ENCODE measurements at regions not wholly inside any gene's neighbourhood (a gene's known extent, or its start where the extent isn't known, plus 50 kb on each side); places are given as distances from the start of the nearest gene placed in this dataset.
"Not testable (repeated sequence)": the region's sequence is repeated elsewhere in the genome, so short reads cannot be mapped to it uniquely, and the experiment has no call there.

DNA sequence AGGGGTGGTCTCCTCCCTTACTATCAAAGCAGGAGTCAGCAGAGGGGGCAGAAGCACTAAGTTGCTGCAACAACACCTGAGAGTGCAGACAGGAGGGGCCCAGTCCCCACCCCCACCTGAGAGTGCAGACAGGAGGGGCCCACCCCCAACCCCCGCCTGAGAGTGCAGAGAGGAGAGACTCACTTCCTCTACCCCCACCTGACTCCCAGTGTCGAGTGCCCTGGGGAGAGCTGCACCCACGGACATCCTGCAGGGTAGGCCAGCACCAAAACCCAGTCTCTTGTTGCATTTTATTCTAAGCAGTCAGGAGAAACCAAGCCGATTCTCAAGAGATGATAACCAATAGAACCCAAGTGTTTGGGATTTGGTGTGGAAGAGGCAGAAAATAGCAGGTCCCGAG lies 78.4 kb downstream of the NAPG start:
- DNase-seq (ENCODE audit: low read depth) = no peak

DNA sequence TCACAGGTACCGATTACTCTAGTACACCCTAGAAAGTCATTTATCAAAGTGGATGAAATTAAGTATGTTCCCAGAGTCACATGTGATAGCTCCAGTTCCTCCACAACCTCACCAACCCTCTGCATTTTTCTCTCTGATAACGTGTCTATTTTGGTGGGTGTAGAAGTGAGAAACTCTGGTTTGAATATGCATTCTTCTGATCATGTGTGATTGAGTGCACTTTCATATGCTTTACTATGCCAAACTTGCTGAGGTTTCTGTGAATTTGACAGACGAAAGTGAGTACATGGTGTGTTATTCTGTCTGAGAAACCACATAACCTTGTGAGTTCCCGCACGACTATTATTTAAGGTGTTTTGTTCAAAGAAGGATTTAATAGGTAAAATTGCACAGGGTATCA lies 81.1 kb downstream of the NAPG start:
- DNase-seq (ENCODE audit: low read depth) = not testable (repeated sequence)

DNA sequence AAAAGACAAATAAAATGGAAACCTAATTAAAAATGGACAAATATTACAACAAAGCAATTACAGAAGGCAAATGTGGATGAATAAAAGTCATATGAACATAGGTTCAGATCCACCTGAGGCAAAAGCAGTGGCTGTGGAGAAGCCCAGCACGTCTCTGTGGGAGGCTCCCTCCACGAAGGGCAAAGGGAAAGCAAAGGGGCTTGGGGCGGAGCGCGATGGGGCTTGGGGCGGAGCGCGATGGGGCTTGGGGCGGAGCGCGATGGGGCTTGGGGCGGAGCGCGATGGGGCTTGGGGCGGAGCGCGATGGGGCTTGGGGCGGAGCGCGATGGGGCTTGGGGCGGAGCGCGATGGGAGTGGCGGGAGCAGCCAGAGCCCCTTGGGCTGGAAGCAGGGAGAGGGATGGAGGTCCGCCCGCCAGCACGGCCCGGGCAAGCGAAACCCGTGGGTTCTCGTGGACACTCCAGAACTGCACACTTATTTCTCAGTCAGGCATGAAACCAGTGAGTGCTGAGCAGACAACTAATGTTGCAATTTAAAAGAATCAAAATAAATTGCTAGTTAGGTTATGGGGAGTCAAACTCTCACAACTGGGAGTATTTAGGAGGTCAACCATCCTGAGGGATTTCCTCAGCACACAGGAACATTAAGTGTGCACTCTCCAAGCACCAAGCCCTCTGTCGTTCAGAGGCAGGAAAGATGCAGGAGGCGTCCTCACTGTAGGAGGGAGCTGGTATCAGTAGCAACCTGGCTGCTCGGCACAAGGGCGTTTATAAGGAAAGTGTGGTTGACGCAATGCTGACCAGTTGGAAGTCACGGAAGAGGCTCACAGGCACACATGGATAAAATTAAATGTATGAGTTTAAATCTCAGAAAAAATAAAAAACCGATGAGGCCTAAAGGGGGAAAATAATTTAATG lies 81.8 kb downstream of the NAPG start:
- DNase-seq (ENCODE audit: low read depth) = not testable (repeated sequence)

DNA sequence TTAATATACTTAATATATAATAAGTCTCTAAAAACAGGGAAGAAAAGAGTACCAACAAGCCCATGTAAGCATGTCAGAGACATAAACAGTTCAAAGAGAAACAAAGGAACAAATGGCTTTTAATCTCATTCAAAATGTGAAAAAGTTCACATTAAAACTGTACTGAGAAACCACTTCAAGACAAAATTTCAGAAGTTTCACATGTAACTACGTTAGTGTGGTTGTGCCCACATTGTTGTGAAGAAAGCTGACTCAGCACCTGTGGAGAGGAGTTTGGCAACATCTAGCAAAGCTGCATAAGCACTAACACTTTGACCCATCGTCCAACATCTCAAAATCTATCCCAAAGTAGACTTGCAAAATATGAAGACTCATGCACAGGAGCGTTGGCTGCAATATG lies 82.6 kb downstream of the NAPG start:
- DNase-seq (ENCODE audit: low read depth) = not testable (repeated sequence)

DNA sequence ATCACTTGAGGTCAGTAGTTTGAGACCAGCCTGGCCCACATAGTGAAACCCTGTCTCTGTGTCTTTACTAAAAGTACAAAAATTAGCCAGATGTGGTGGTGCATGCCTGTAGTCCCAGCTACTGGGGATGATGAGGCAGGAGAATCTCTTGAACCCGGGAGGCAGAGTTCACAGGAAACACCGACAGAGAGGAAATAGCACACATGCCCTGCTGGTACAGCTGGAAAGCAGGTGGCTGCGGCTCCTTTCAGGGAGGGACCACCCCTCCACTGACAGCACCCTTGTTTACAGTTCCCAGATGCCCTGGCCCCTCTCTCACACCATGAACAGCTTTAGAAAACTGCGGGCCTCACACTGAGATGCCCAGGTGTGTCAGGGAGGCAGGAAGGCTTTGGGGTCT lies 83.2 kb downstream of the NAPG start:
- not testable (repeated sequence) for DNase-seq (ENCODE audit: low read depth)

DNA sequence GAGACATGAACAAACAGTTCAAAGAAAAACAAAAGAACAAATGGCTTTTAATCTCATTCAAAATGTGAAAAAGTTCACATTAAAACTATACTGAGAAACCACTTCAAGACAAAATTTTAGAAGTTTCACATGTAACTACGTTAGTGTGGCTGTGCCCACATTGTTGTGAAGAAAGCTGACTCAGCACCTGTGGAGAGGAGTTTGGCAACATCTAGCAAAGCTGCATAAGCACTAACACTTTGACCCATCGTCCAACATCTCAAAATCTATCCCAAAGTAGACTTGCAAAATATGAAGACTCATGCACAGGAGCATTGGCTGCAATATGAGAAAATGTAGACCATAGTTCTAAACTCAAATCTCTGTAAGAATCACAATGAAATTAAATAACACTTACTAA lies 87.4 kb downstream of the NAPG start:
- DNase-seq (ENCODE audit: low read depth) = not testable (repeated sequence)

DNA sequence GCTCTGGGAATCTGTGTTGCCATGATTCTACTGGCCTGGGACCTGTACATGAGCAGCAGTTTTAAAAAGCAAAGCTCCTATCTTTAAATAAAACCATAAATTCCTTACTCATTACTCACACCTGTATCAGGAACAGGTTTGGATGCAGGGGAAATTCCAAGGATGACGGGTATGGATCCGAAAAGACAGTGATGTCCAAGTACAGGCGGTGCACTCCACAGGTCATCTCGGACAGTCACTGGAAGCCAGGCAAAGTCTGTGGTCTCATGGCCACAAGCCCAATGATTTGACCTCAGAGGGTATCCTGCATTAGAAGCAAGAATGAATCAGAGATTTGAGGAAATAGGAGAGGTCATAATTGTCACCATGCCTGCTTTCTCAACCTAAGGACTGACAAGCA lies 90.9 kb downstream of the NAPG start:
- peak; percentile 17 for DNase-seq (ENCODE audit: low read depth)

DNA sequence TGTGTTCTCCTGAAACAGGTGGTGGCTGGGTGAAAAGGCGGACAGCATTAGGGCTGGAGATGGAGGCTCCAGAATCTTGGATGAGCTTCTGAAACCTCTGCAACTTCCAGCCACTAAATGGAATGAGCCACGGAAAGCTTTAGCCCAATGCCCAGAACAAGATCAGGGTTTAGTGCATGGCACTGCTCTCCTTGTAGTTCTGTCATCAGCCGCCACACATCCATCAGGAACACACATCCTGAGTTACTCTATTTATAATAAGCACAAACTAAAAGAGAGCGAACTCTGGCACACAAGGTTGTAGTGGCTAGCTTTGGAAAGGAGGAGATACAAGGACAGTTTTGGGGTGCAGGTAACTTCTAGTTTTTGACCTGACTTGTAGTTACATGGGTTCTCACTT lies 93.0 kb downstream of the NAPG start:
- DNase-seq (ENCODE audit: low read depth) = not testable (repeated sequence)

DNA sequence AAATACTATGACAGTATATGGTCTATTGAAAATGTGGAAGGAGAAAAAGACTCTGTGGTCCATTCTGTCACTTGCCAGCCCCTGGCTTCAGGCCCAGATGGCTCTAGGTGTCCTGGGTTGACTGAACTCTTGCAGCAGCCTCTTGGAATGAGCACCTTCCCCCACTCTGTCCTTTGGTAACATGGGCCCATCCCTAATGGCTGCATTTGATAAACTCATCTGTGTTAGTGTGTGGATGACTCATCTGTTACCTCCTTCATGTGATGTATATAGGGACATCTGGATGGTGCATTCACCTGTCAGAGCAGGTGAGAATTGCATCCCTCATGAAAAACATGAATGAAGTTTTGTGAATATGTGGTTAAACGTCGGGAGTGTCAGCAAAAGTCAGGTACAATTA lies 93.5 kb downstream of the NAPG start:
- DNase-seq (ENCODE audit: low read depth) = not testable (repeated sequence)

DNA sequence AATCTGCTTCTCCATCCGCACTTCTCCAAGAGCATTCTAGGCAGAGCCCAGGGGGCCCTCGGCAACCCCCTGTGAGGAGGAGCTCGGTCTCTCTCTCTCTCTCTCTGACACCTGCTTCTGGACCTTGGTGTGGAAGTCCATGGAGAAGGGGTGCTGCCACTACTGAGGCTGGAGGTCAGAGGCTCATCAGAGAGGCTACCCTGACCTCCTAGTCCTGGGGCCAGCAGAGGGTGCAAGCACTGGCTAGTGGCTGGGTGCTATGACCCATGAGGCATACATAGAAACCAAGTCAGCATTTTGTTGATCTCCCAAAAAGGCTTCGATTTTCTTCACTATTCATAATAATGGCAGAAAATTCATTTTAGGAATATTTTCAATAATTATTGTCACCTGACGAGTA lies 94.0 kb downstream of the NAPG start:
- DNase-seq (ENCODE audit: low read depth) = not testable (repeated sequence)
